Prostate gland (tissue), 1 donor: ENCODE measurements at regions not wholly inside any gene's neighbourhood (a gene's known extent, or its start where the extent isn't known, plus 50 kb on each side); places are given as distances from the start of the nearest gene placed in this dataset.

Experiments
- POLR2A ChIP-seq: fragments of 450-650 bp; IDR thresholded peaks from one replicate; pipeline ENCODE4 v1.6.1; 2016; ENCODE audit warnings: antibody characterized with exemption, mild to moderate bottlenecking
- POLR2AphosphoS5 ChIP-seq: sonication (generic); formaldehyde crosslinking; IDR thresholded peaks from one replicate; pipeline ENCODE4 v1.6.1; 2017; ENCODE audit warnings: antibody characterized with exemption

GRCh38 chr7:131249483-131249882, 78.2 kb upstream of the MKLN1 start:
- TF ChIP-seq POLR2A (no peak), POLR2AphosphoS5 (no peak)
